ENCODE measurements at regions not wholly inside any gene's neighbourhood (a gene's known extent, or its start where the extent isn't known, plus 50 kb on each side); places are given as distances from the start of the nearest gene placed in this dataset.
"Not testable (repeated sequence)": the region's sequence is repeated elsewhere in the genome, so short reads cannot be mapped to it uniquely, and the experiment has no call there.

GRCh38 chr2:144770616-144771230 lies 250.8 kb upstream of the ZEB2 start:
- DNase-seq, result no peak

GRCh38 chr2:144760939-144761338 lies 241.0 kb upstream of the ZEB2 start:
- not testable (repeated sequence) for DNase-seq

- DNase-seq, result no peak
These were observed 239.8 kb upstream of the ZEB2 start for GRCh38 chr2:144759746-144760145.

- not testable (repeated sequence) for DNase-seq
These were observed 238.3 kb upstream of the ZEB2 start for GRCh38 chr2:144758196-144758595.

- DNase-seq, result no peak
These were observed 233.5 kb upstream of the ZEB2 start for GRCh38 chr2:144753416-144753815.

GRCh38 chr2:144751142-144751905 lies 231.4 kb upstream of the ZEB2 start:
- DNase-seq, result no peak

GRCh38 chr2:144749188-144749587 lies 229.3 kb upstream of the ZEB2 start:
- DNase-seq, result no peak

- DNase-seq, result no peak
These were observed 228.5 kb upstream of the ZEB2 start for GRCh38 chr2:144748443-144748842.

GRCh38 chr2:144747571-144747970 lies 227.7 kb upstream of the ZEB2 start:
- no peak for DNase-seq

- no peak for DNase-seq
These were observed 225.5 kb upstream of the ZEB2 start for GRCh38 chr2:144745424-144745823.

GRCh38 chr2:144738749-144739148 lies 218.8 kb upstream of the ZEB2 start:
- DNase-seq, result no peak

- no peak for DNase-seq
These were observed 210.8 kb upstream of the ZEB2 start for GRCh38 chr2:144730711-144731110.

GRCh38 chr2:144724460-144724859 lies 204.5 kb upstream of the ZEB2 start:
- not testable (repeated sequence) for DNase-seq

GRCh38 chr2:144718376-144718775 lies 198.5 kb upstream of the ZEB2 start:
- no peak for DNase-seq

GRCh38 chr2:144715992-144716391 lies 196.1 kb upstream of the ZEB2 start:
- no peak for DNase-seq

GRCh38 chr2:144713410-144713809 lies 193.5 kb upstream of the ZEB2 start:
- no peak for DNase-seq

- no peak for DNase-seq
These were observed 192.6 kb upstream of the ZEB2 start for GRCh38 chr2:144712550-144712940.

GRCh38 chr2:144711630-144712549 lies 192.0 kb upstream of the ZEB2 start:
- peak; percentile 28 for DNase-seq

GRCh38 chr2:144711084-144711483 lies 191.2 kb upstream of the ZEB2 start:
- DNase-seq, result no peak

- DNase-seq, result peak; percentile 43
These were observed 188.7 kb upstream of the ZEB2 start for GRCh38 chr2:144708626-144709025.

GRCh38 chr2:144707736-144708326 lies 187.9 kb upstream of the ZEB2 start:
- no peak for DNase-seq

- DNase-seq, result no peak
These were observed 186.7 kb upstream of the ZEB2 start for GRCh38 chr2:144706647-144707046.

Data from skin of body (tissue), 1 donor.